Ishikawa (cell line): ENCODE measurements at regions not wholly inside any gene's neighbourhood (a gene's known extent, or its start where the extent isn't known, plus 50 kb on each side); places are given as distances from the start of the nearest gene placed in this dataset.

Experiments used
- CEBPB ChIP-seq: IDR thresholded peaks from 2 replicates; pipeline ENCODE4 v1.6.1; 2012
- EGR1 ChIP-seq: IDR thresholded peaks from 2 replicates; pipeline ENCODE4 v1.6.1; 2012
- EP300 ChIP-seq: IDR thresholded peaks from 2 replicates; pipeline ENCODE4 v1.6.1; 2012; ENCODE audit warnings: borderline replicate concordance
- FOXM1 ChIP-seq: IDR thresholded peaks from 2 replicates; pipeline ENCODE4 v1.6.1; 2012; ENCODE audit warnings: low read depth, borderline replicate concordance
- MAX ChIP-seq: IDR thresholded peaks from 2 replicates; pipeline ENCODE4 v1.6.1; 2012
- RAD21 ChIP-seq: IDR thresholded peaks from 2 replicates; pipeline ENCODE4 v1.6.1; 2012; ENCODE audit warnings: low read depth
- TEAD4 ChIP-seq: IDR thresholded peaks from 2 replicates; pipeline ENCODE4 v1.6.1; 2012
- YY1 ChIP-seq: IDR thresholded peaks from 2 replicates; pipeline ENCODE4 v1.6.1; 2012; ENCODE audit warnings: low read depth

DNA sequence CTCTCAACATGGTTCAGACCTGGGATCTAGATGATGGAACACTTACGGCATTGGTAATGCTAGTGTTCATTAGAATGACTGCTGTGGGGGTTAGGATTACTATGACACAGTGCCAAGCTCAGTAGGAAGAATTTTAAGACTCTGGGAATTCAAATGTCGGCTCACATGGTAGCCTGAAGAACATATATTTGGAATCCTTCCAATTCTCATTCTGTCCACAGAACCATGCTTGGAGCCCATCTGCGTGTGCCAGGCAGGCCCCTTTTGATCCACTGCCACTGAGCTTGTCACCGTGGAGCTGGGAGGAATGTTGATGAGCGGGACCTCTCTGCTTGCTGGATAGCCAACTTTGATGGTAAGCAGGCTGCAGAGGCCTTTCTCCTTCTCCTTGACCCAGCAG lies 322.0 kb upstream of the SOX11 start:
- TF ChIP-seq TEAD4 (no peak), CEBPB (no peak), RAD21 (no peak), EGR1 (no peak), MAX (no peak), EP300 (no peak), YY1 (no peak), FOXM1 (no peak)
